Neural cell (in vitro differentiated cells): ENCODE measurements at regions not wholly inside any gene's neighbourhood (a gene's known extent, or its start where the extent isn't known, plus 50 kb on each side); places are given as distances from the start of the nearest gene placed in this dataset.

Experiments used
- EP300 ChIP-seq: fragments of 450-650 bp; conservative IDR thresholded peaks from 2 replicates; pipeline ENCODE4 v1.6.1; 2014; ENCODE audit warnings: antibody characterized with exemption, mild to moderate bottlenecking, moderate library complexity; ENCODE audit not compliant: poor library complexity, severe bottlenecking
- EZH2 ChIP-seq: fragments of 200-600, 300-800 bp; shearing (Covaris generic), sonication (generic); IDR thresholded peaks from 2 replicates; pipeline ENCODE4 v1.6.1; 2014; ENCODE audit warnings: antibody characterized with exemption, low read length, borderline replicate concordance, mild to moderate bottlenecking; ENCODE audit not compliant: insufficient read depth, poor library complexity, severe bottlenecking
- POLR2AphosphoS5 ChIP-seq: IDR thresholded peaks from 2 replicates; pipeline ENCODE4 v1.6.1; 2012
- SMC3 ChIP-seq: fragments of 450-650 bp; conservative IDR thresholded peaks from 2 replicates; pipeline ENCODE4 v1.6.1; 2014; ENCODE audit warnings: antibody characterized with exemption, mild to moderate bottlenecking, moderate library complexity; ENCODE audit not compliant: poor library complexity
- TAF1 ChIP-seq: IDR thresholded peaks from 2 replicates; pipeline ENCODE4 v1.6.1; 2012; ENCODE audit warnings: low read depth
- TF ChIP-seq, protein P1 (sequence below): fragments of 450-650 bp; IDR thresholded peaks from 2 replicates; pipeline ENCODE4 v1.5.1; 2014; ENCODE audit warnings: antibody characterized with exemption, mild to moderate bottlenecking, moderate library complexity; ENCODE audit not compliant: poor library complexity, severe bottlenecking
- TF ChIP-seq, protein P2 (sequence below): IDR thresholded peaks from 2 replicates; pipeline ENCODE4 v1.6.1; 2012; ENCODE audit warnings: borderline replicate concordance

DNA sequence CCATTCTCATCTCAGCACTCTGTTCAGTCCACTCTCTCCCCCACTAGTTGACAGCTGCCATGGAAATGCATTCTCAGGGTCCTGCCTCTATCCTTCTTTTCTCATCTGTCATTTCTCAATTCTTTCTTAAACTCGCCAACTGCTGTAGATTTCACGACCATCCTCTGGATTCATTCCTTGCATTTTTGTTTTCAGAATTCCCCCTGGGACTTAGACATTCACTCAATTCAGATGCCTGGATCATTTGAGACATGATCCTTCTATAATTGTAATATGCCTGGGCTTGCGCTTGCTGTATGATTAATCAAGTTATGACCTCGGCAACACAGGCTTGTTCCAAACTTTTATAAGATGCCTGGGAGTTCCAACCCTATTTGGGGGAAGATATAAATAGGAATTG, 104.5 kb downstream of the RAB11FIP2 start:
- no peak for TF ChIP-seq EZH2
- TF ChIP-seq, protein P1, sequence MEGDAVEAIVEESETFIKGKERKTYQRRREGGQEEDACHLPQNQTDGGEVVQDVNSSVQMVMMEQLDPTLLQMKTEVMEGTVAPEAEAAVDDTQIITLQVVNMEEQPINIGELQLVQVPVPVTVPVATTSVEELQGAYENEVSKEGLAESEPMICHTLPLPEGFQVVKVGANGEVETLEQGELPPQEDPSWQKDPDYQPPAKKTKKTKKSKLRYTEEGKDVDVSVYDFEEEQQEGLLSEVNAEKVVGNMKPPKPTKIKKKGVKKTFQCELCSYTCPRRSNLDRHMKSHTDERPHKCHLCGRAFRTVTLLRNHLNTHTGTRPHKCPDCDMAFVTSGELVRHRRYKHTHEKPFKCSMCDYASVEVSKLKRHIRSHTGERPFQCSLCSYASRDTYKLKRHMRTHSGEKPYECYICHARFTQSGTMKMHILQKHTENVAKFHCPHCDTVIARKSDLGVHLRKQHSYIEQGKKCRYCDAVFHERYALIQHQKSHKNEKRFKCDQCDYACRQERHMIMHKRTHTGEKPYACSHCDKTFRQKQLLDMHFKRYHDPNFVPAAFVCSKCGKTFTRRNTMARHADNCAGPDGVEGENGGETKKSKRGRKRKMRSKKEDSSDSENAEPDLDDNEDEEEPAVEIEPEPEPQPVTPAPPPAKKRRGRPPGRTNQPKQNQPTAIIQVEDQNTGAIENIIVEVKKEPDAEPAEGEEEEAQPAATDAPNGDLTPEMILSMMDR: no peak
- TF ChIP-seq SMC3: no peak
- no peak for TF ChIP-seq TAF1
- no peak for TF ChIP-seq POLR2AphosphoS5
- TF ChIP-seq, protein P2, sequence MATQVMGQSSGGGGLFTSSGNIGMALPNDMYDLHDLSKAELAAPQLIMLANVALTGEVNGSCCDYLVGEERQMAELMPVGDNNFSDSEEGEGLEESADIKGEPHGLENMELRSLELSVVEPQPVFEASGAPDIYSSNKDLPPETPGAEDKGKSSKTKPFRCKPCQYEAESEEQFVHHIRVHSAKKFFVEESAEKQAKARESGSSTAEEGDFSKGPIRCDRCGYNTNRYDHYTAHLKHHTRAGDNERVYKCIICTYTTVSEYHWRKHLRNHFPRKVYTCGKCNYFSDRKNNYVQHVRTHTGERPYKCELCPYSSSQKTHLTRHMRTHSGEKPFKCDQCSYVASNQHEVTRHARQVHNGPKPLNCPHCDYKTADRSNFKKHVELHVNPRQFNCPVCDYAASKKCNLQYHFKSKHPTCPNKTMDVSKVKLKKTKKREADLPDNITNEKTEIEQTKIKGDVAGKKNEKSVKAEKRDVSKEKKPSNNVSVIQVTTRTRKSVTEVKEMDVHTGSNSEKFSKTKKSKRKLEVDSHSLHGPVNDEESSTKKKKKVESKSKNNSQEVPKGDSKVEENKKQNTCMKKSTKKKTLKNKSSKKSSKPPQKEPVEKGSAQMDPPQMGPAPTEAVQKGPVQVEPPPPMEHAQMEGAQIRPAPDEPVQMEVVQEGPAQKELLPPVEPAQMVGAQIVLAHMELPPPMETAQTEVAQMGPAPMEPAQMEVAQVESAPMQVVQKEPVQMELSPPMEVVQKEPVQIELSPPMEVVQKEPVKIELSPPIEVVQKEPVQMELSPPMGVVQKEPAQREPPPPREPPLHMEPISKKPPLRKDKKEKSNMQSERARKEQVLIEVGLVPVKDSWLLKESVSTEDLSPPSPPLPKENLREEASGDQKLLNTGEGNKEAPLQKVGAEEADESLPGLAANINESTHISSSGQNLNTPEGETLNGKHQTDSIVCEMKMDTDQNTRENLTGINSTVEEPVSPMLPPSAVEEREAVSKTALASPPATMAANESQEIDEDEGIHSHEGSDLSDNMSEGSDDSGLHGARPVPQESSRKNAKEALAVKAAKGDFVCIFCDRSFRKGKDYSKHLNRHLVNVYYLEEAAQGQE: no peak
- no peak for TF ChIP-seq EP300
